ENCODE measurements at regions not wholly inside any gene's neighbourhood (a gene's known extent, or its start where the extent isn't known, plus 50 kb on each side); places are given as distances from the start of the nearest gene placed in this dataset.

- Histone ChIP-seq H3K4me1 (no peaks in the 10 kb centered on the region), H3K27ac (no peak overlapping the region), H3K9me3 (no peaks in the 10 kb centered on the region), H3K4me3 (no peak overlapping the region), H3K4me2 (no peak overlapping the region)
- 7% methylated on average over 1 of the region's 1 CpG for WGBS (ENCODE audit: missing lambda C conversion rate)
- POLR2A ChIA-PET: no interaction called here
- CTCF ChIA-PET: interaction anchor here (1.0 kb wide), 1 partner anchor 278 kb away, joined by 3 read pairs; no protein-coding TSS in a partner anchor
- FAIRE-seq (no peak), ATAC-seq (no peak), DNase-seq (ENCODE audit: low read depth in 1 of 2, low spot score in 1 of 2) (no peak)
- TF ChIP-seq BCL3 (IDR thresholded peaks at IDR 0.05) (no peak), RAD21 (conservative IDR thresholded peaks at IDR 0.05 in 1 of 2, IDR thresholded peaks at IDR 0.05 in 1 of 2) (no peak), HMGXB4 (CRISPR knock-in tag; IDR thresholded peaks at IDR 0.05; ENCODE audit: borderline replicate concordance) (no peak), USF2 (IDR thresholded peaks at IDR 0.05) (no peak), GATA3 (IDR thresholded peaks at IDR 0.05; ENCODE audit: borderline replicate concordance) (no peak), PHF8 (IDR thresholded peaks at IDR 0.05; ENCODE audit: borderline replicate concordance, low read depth) (no peak), POLR2A (IDR thresholded peaks at IDR 0.05; ENCODE audit: low read length) (no peak), POLR2AphosphoS2 (conservative IDR thresholded peaks at IDR 0.05; ENCODE audit: low read length) (no peak), ATOH8 (CRISPR knock-in tag; IDR thresholded peaks at IDR 0.05; ENCODE audit: low read depth) (no peak), MAZ (IDR thresholded peaks at IDR 0.05; ENCODE audit: borderline replicate concordance, low read depth, low read length) (no peak), RFX5 (IDR thresholded peaks at IDR 0.05) (no peak), CEBPB (IDR thresholded peaks at IDR 0.05) (no peak), EHF (CRISPR knock-in tag; IDR thresholded peaks at IDR 0.05) (no peak), KDM1A (IDR thresholded peaks at IDR 0.05; ENCODE audit: low read depth) (no peak), CHD2 (IDR thresholded peaks at IDR 0.05; ENCODE audit: low read length, partially characterized antibody) (no peak), FOXS1 (CRISPR knock-in tag; IDR thresholded peaks at IDR 0.05) (no peak), TFCP2L1 (CRISPR knock-in tag; IDR thresholded peaks at IDR 0.05) (no peak)
- TF ChIP-seq, protein P1, sequence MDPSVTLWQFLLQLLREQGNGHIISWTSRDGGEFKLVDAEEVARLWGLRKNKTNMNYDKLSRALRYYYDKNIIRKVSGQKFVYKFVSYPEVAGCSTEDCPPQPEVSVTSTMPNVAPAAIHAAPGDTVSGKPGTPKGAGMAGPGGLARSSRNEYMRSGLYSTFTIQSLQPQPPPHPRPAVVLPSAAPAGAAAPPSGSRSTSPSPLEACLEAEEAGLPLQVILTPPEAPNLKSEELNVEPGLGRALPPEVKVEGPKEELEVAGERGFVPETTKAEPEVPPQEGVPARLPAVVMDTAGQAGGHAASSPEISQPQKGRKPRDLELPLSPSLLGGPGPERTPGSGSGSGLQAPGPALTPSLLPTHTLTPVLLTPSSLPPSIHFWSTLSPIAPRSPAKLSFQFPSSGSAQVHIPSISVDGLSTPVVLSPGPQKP (IDR thresholded peaks at IDR 0.05; ENCODE audit: low read depth, low read length): no peak
Measured at GRCh38 chr9:134976403-134976802, 58.7 kb upstream of the FCN1 start.

DNA sequence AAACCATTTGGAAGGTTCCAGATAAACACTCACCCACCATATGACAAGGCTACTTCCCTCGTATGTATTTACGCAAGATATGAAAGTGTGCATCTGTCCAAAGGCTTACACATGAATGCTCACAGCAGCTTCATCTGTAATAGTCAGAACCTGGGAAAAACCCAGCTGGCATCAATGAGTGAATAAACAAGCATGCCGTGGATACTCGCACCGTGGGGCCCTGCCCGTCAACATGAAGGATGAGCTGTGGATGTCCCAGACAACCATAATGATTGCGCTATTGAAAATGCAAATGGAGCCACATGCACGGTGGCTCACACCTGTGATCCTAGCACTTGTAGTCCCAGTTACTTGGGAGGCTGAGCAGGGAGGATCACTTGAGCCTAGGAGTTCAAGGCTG, 60.6 kb upstream of the FCN1 start:
- Histone ChIP-seq H3K9me3 (no peaks in the 10 kb centered on the region), H3K27ac (no peak overlapping the region), H3K4me2 (no peak overlapping the region), H3K4me3 (no peak overlapping the region), H3K4me1 (no peaks in the 10 kb centered on the region)
- ATAC-seq (no peak), FAIRE-seq (no peak), DNase-seq (ENCODE audit: low read depth in 1 of 2, low spot score in 1 of 2) (no peak)
- ChIA-PET POLR2A (no interaction called here), CTCF (no interaction called here)
- TF ChIP-seq CBX8 (IDR thresholded peaks at IDR 0.05) (no peak), PBX3 (IDR thresholded peaks at IDR 0.05) (no peak), KDM1A (IDR thresholded peaks at IDR 0.05; ENCODE audit: low read depth) (no peak), TFCP2L1 (CRISPR knock-in tag; IDR thresholded peaks at IDR 0.05) (no peak), POLR2A (IDR thresholded peaks at IDR 0.05; ENCODE audit: low read length) (no peak), EP300 (IDR thresholded peaks at IDR 0.05) (no peak), JUNB (IDR thresholded peaks at IDR 0.05) (no peak), CHD2 (IDR thresholded peaks at IDR 0.05; ENCODE audit: low read length, partially characterized antibody) (no peak), SMC3 (IDR thresholded peaks at IDR 0.05) (no peak), POLR2AphosphoS2 (conservative IDR thresholded peaks at IDR 0.05; ENCODE audit: low read length) (no peak), KDM5A (IDR thresholded peaks at IDR 0.05) (no peak), MAFK (IDR thresholded peaks at IDR 0.05; ENCODE audit: partially characterized antibody) (no peak), NR3C1 (IDR thresholded peaks at IDR 0.05) (no peak), HDAC2 (IDR thresholded peaks at IDR 0.05) (no peak), GATA3 (IDR thresholded peaks at IDR 0.05; ENCODE audit: borderline replicate concordance) (no peak), USF2 (IDR thresholded peaks at IDR 0.05) (no peak), HOXA7 (CRISPR knock-in tag; IDR thresholded peaks at IDR 0.05) (no peak), RARB (CRISPR knock-in tag; IDR thresholded peaks at IDR 0.05) (no peak)
- TF ChIP-seq, protein P1 (IDR thresholded peaks at IDR 0.05; ENCODE audit: low read depth, low read length): no peak
- TF ChIP-seq, protein P2, sequence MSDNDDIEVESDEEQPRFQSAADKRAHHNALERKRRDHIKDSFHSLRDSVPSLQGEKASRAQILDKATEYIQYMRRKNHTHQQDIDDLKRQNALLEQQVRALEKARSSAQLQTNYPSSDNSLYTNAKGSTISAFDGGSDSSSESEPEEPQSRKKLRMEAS (IDR thresholded peaks at IDR 0.05): no peak
- WGBS (ENCODE audit: missing lambda C conversion rate): 81% methylated on average over 8 of the region's 8 CpGs

All from A549 (cell line).